CD4-positive, CD25-positive, alpha-beta regulatory T cell (primary cell): ENCODE measurements at regions not wholly inside any gene's neighbourhood (a gene's known extent, or its start where the extent isn't known, plus 50 kb on each side); places are given as distances from the start of the nearest gene placed in this dataset.

Experiments used
- ATAC-seq, 2 donors: fragments of 150-1000 bp; cut with Tn5 transposase; one replicate each; pipeline ENCODE4 v1.10.0; 2021; ENCODE audit warnings: low read depth in 2 of 2, moderate number of reproducible peaks in 2 of 2, moderate library complexity in 1 of 2
- DNase-seq, 3 donors: peaks; one replicate each; pipeline versions ENCODE4 v3.0.0 to v3.0.0-alpha.2; 2012 to 2022; ENCODE audit warnings: mixed read lengths in 1 of 3
- H3K27ac ChIP-seq: one replicate; pipeline ENCODE4 v1.7.0; 2013; ENCODE audit warnings: mild to moderate bottlenecking, low read length; ENCODE audit not compliant: insufficient read depth, poor library complexity, severe bottlenecking
- H3K27me3 ChIP-seq: one replicate; pipeline ENCODE4 v1.7.0; 2013; ENCODE audit warnings: low read length; ENCODE audit not compliant: control insufficient read depth, insufficient read depth
- H3K36me3 ChIP-seq: one replicate; pipeline ENCODE4 v1.7.0; 2013; ENCODE audit warnings: mild to moderate bottlenecking, low read length, moderate library complexity; ENCODE audit not compliant: control insufficient read depth, insufficient read depth
- H3K4me1 ChIP-seq: 2 replicates; pipeline ENCODE4 v1.7.0; 2013; ENCODE audit warnings: mild to moderate bottlenecking, low read length; ENCODE audit not compliant: insufficient read depth, control insufficient read depth, poor library complexity, severe bottlenecking
- H3K4me3 ChIP-seq: one replicate; pipeline ENCODE4 v1.7.0; 2013; ENCODE audit warnings: low read depth, mild to moderate bottlenecking, low read length, moderate library complexity
- H3K9me3 ChIP-seq, 2 experiments: 1 replicate in 1 of 2; 2 replicates in 1 of 2; pipeline ENCODE4 v1.7.0; 2013; ENCODE audit warnings: low read length in 2 of 2, mild to moderate bottlenecking in 1 of 2, moderate library complexity in 1 of 2; ENCODE audit not compliant: control insufficient read depth in 2 of 2
- H3K27ac Mint-ChIP-seq, 3 donors: one replicate each; pipeline ENCODE4 v1.8.0; 2020 to 2022; ENCODE audit warnings: mild to moderate bottlenecking in 3 of 3, mixed read lengths in 3 of 3, moderate library complexity in 2 of 3
- H3K27me3 Mint-ChIP-seq: one replicate; pipeline ENCODE4 v1.8.0; 2022; ENCODE audit warnings: mild to moderate bottlenecking, mixed read lengths
- H3K36me3 Mint-ChIP-seq: one replicate; pipeline ENCODE4 v1.8.0; 2020; ENCODE audit warnings: mixed read lengths
- H3K4me1 Mint-ChIP-seq, 4 donors: one replicate each; pipeline ENCODE4 v1.8.0; 2020 to 2022; ENCODE audit warnings: mixed read lengths in 4 of 4, mild to moderate bottlenecking in 1 of 4
- H3K4me3 Mint-ChIP-seq, 4 donors: one replicate each; pipeline ENCODE4 v1.8.0; 2020 to 2022; ENCODE audit warnings: mild to moderate bottlenecking in 4 of 4, mixed read lengths in 4 of 4, moderate library complexity in 3 of 4
- H3K9me3 Mint-ChIP-seq, 7 donors: one replicate each; pipeline ENCODE4 v1.8.0; 2020 to 2022; ENCODE audit warnings: mixed read lengths in 7 of 7, mild to moderate bottlenecking in 3 of 7, moderate library complexity in 2 of 7

- no peak for DNase-seq
- ATAC-seq, result no peak
- Histone ChIP-seq H3K4me3 (no peak overlapping the region), H3K27me3 (no peaks in the 10 kb centered on the region), H3K9me3 (no peaks in the 10 kb centered on the region), H3K27ac (no peak overlapping the region), H3K36me3 (no peaks in the 10 kb centered on the region), H3K4me1 (no peaks in the 10 kb centered on the region)
- Mint-ChIP-seq H3K4me3 (no peak overlapping the region), H3K27ac (no peak overlapping the region), H3K9me3 (peaks cover 0 to 6% (median 0%) of the 10 kb centered on the region in 7 donors), H3K4me1 (no peaks in the 10 kb centered on the region), H3K36me3 (no peaks in the 10 kb centered on the region), H3K27me3 (no peaks in the 10 kb centered on the region)
Measured at GRCh38 chr10:131512852-131513251, 201.3 kb upstream of the TCERG1L start.

DNA sequence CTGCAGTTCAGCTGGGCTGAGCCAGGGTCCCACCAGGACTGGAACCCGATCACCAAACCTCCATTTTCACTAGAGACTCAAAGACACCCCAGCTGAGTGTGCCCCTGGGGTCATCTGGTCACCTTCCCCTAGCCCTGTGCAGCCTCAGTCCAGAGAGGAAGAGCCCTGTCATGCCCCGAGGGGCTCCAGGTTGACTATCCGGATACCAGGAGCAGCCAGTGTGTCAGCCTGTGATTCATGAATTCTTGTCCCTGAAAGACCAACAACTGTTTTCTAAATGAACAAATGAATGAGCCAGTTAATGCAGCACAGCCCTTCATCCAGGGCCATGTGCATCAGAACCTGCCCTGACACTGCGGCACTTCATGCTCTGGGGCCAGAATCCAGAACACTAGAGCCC is 201.9 kb upstream of the TCERG1L start:
- peaks cover 0 to 6% (median 0%) of the 10 kb centered on the region in 7 donors for H3K9me3 Mint-ChIP-seq
- H3K27me3 ChIP-seq, result no peaks in the 10 kb centered on the region
- no peak overlapping the region for H3K27ac ChIP-seq
- H3K27me3 Mint-ChIP-seq, result no peaks in the 10 kb centered on the region
- no peaks in the 10 kb centered on the region for H3K9me3 ChIP-seq
- no peaks in the 10 kb centered on the region for H3K36me3 ChIP-seq
- H3K4me3 Mint-ChIP-seq, result no peak overlapping the region
- ATAC-seq, result no peak
- no peaks in the 10 kb centered on the region for H3K36me3 Mint-ChIP-seq
- no peaks in the 10 kb centered on the region for H3K4me1 Mint-ChIP-seq
- H3K4me3 ChIP-seq, result no peak overlapping the region
- no peaks in the 10 kb centered on the region for H3K4me1 ChIP-seq
- no peak for DNase-seq
- H3K27ac Mint-ChIP-seq, result no peak overlapping the region

DNA sequence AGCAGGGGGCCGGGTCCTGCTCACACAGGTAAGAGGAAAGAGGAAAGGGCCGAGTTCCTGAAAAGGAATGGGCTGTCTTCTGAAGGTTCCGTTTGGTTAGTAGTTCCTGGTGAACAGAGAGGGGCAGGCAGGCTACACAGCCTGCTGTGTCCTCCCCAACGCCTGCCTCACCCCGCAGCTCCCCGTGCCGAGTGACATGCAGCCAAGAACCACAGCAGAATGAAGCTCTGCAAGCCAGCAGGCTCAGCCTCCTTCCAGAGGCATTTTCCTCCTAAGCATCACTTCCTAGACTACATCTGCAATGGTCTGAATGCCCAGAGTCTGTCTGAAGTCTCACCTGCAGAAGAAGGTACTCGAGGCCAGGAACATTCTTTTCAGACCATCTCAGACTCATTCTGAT is 202.4 kb upstream of the TCERG1L start:
- Histone ChIP-seq H3K9me3 (no peaks in the 10 kb centered on the region), H3K27me3 (no peaks in the 10 kb centered on the region), H3K36me3 (no peaks in the 10 kb centered on the region), H3K27ac (no peak overlapping the region), H3K4me1 (no peaks in the 10 kb centered on the region), H3K4me3 (no peak overlapping the region)
- peaks cover 0 to 6% (median 3%) of the 10 kb centered on the region in 7 donors for H3K9me3 Mint-ChIP-seq
- no peaks in the 10 kb centered on the region for H3K27me3 Mint-ChIP-seq
- no peak overlapping the region for H3K27ac Mint-ChIP-seq
- no peak for DNase-seq
- no peak for ATAC-seq
- no peak overlapping the region for H3K4me3 Mint-ChIP-seq
- H3K4me1 Mint-ChIP-seq, result no peaks in the 10 kb centered on the region
- no peaks in the 10 kb centered on the region for H3K36me3 Mint-ChIP-seq

DNA sequence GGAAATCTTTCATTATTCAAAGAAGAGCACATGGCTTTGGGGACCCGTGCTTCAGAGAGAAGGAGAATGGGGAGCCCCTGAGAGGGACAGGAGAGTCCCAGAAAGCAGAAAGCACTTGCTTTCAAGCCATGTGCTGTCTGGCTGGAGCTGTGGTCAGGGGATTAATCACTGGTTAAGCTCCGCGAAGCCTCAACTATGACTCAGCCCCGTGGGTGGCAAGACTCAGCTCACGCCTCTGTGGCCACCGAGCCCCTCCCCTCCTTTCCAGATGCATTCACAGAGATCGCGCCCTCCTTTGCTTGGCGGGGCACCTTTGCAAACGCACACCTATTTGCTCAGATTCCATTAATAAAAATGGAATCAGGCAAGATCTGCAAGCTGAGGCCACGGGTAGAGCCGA is 202.9 kb upstream of the TCERG1L start:
- ATAC-seq (no peak), DNase-seq (no peak)
- Mint-ChIP-seq H3K4me1 (no peaks in the 10 kb centered on the region), H3K36me3 (no peaks in the 10 kb centered on the region), H3K9me3 (peaks cover 0 to 6% (median 1%) of the 10 kb centered on the region in 7 donors), H3K4me3 (no peak overlapping the region), H3K27ac (no peak overlapping the region), H3K27me3 (no peaks in the 10 kb centered on the region)
- Histone ChIP-seq H3K27ac (no peak overlapping the region), H3K4me1 (no peaks in the 10 kb centered on the region), H3K27me3 (no peaks in the 10 kb centered on the region), H3K4me3 (no peak overlapping the region), H3K9me3 (no peaks in the 10 kb centered on the region), H3K36me3 (no peaks in the 10 kb centered on the region)

DNA sequence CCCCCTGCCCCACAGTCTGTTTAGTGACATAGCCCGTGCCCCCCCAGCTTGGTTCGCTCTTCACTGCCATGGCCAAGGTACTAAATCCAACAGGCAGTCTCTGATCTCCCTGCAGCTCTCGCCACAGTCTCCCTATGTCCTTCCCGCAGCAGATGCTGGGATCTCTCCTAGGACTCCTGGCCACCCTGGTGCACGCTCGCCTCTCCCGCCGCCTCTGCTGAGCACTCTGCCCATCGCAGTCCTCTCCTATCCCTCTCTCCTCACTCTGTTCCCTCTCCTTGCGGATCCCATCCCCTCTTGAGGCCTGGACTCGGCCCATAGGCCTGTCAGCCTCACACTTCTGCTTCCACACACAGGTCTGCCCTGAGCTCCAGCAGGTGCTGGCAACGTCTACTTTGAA is 204.8 kb upstream of the TCERG1L start:
- Mint-ChIP-seq H3K36me3 (no peaks in the 10 kb centered on the region), H3K9me3 (peaks cover 0 to 4% (median 0%) of the 10 kb centered on the region in 7 donors), H3K27me3 (no peaks in the 10 kb centered on the region), H3K4me3 (no peak overlapping the region), H3K4me1 (no peaks in the 10 kb centered on the region), H3K27ac (peak overlapping the region in 1 of 3 donors; percentile 68)
- Histone ChIP-seq H3K9me3 (no peaks in the 10 kb centered on the region), H3K27ac (no peak overlapping the region), H3K27me3 (no peaks in the 10 kb centered on the region), H3K36me3 (no peaks in the 10 kb centered on the region), H3K4me1 (no peaks in the 10 kb centered on the region), H3K4me3 (no peak overlapping the region)
- DNase-seq (no peak), ATAC-seq (no peak)

DNA sequence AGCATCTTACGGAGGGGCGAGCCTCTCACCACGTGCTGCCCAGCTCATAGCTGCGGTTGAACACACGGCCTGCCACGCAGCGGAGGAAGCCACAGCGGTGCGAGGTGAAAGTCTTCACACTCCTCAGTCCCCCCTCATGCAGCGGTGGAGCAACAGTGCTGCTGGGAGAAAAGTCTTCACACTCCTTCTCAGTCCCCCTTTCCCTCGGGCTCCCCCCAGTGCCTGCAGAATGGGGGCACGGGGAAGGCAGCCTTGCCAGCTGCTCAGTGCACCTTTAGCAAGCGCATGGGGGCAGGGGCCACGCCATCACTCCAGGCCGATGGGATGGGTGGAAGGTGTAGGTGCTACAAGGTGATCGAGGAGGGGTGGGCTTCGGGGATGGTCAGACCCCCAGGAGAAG is 206.3 kb upstream of the TCERG1L start:
- Histone ChIP-seq H3K36me3 (no peaks in the 10 kb centered on the region), H3K27me3 (no peaks in the 10 kb centered on the region), H3K27ac (no peak overlapping the region), H3K4me1 (no peaks in the 10 kb centered on the region), H3K4me3 (no peak overlapping the region), H3K9me3 (no peaks in the 10 kb centered on the region)
- Mint-ChIP-seq H3K4me1 (no peaks in the 10 kb centered on the region), H3K9me3 (peaks cover 0 to 4% (median 0%) of the 10 kb centered on the region in 7 donors), H3K27me3 (no peaks in the 10 kb centered on the region), H3K27ac (peak overlapping the region in 1 of 3 donors; percentile 43), H3K36me3 (no peaks in the 10 kb centered on the region), H3K4me3 (no peak overlapping the region)
- DNase-seq (no peak), ATAC-seq (no peak)

- H3K36me3 ChIP-seq, result no peaks in the 10 kb centered on the region
- H3K9me3 ChIP-seq, result no peaks in the 10 kb centered on the region
- no peak overlapping the region for H3K27ac ChIP-seq
- no peak overlapping the region for H3K27ac Mint-ChIP-seq
- peaks cover 0 to 6% (median 0%) of the 10 kb centered on the region in 7 donors for H3K9me3 Mint-ChIP-seq
- H3K27me3 Mint-ChIP-seq, result no peaks in the 10 kb centered on the region
- DNase-seq (no peak), ATAC-seq (no peak)
- H3K4me3 Mint-ChIP-seq, result no peak overlapping the region
- no peaks in the 10 kb centered on the region for H3K36me3 Mint-ChIP-seq
- no peaks in the 10 kb centered on the region for H3K4me1 Mint-ChIP-seq
- no peaks in the 10 kb centered on the region for H3K4me1 ChIP-seq
- H3K27me3 ChIP-seq, result no peaks in the 10 kb centered on the region
- no peak overlapping the region for H3K4me3 ChIP-seq
Measured at GRCh38 chr10:131519723-131520605, 208.4 kb upstream of the TCERG1L start.
